GM19467 (cell line): ENCODE measurements at regions not wholly inside any gene's neighbourhood (a gene's known extent, or its start where the extent isn't known, plus 50 kb on each side); places are given as distances from the start of the nearest gene placed in this dataset.
"Not testable (repeated sequence)": the region's sequence is repeated elsewhere in the genome, so short reads cannot be mapped to it uniquely, and the experiment has no call there.

Source experiments
- ATAC-seq: cut with Tn5 transposase; IDR thresholded peaks from one replicate; pipeline ENCODE4 v1.9.1; 2021; ENCODE audit warnings: mild to moderate bottlenecking, moderate library complexity; ENCODE audit not compliant: unreplicated experiment

DNA sequence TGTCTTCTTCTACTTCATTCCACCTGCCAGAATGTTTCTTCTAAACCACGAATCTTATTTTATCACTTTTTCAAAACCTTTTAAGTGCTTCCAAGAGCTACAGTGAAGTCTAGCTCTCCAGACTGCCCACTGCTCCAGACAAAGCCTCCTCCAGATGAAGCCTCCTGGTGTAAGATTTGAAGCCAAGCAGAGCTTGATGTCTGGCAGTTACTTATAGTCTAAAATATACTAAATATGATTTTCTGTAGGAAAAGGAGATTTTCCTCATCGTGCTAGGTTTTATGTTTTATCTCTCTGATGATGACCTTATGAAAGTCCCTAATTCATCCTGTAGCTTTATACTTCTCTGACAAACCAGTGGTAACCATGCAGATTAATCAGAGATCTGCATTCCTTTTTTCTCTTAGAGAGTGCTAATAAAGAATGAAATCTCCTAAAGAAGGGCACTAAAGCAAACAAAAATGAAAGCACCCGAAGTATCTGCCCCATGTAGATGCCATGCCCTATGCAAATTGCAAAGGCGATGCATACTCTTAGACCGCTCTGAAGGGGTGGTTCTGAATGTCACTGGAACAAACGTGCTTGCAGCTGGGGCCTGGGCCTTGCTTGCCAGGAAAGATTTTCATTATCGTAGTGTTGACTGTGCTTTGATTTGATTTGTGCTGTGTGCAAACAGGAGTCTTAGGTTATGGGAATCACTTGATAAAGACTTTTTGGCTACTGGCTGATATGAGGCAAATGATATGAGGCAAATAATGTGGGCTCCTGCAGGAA is 314.2 kb downstream of the PID1 start:
- no peak for ATAC-seq

DNA sequence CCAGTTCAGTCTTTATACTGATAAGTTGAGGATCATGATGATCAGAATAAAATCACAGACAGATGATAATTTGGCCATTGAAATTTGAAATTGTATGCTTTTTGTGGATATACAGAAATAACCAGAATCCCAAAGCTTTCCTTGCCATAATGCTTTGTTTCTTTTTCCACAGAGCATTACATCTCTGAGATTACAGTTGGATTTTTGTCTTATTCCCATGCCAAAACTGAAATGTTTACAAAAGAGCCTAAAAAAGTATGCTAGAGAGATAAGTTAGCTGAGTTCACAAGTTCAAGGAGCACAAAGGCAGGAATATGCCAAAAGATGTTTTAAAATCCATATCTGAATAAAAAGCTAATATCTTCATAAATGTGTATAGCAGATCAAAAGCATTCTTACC is 321.3 kb downstream of the PID1 start:
- no peak for ATAC-seq

DNA sequence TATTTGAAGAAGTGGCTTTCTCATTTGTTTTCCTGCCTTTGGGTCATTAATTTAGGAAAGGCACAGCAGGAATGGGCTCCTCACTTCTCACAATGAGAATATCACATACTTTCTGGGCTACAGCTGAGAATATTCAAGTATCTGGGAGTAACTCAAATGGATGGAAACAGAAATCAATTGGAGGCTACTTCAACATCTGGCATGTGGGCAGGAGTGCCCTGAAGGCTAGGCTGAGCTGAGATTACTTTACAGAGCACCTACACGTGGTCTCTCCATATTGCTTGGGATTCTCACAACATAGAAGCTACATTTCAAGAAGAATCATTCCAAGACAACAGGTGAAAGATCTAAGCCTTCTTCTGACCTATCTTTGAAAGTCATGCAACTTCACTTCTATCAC is 325.4 kb downstream of the PID1 start:
- ATAC-seq, result no peak

DNA sequence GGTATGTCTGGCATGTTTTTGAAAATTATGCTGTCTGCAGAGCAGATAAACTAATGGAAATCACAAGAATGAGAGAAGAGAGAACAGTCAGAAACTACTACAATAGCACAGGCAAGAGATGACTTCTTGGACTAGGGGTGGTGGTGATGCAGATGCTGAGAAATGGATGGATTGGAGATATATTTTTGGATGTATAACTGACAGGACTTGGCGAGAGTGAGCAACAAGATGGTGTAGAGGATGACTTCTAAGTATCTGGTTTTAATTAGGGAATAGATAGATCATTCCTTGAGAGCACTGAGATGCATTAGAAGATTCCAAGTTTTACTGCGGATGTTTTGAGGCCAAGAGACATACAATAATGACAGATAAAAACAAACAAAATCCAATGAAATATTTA is 328.2 kb downstream of the PID1 start:
- ATAC-seq, result no peak

DNA sequence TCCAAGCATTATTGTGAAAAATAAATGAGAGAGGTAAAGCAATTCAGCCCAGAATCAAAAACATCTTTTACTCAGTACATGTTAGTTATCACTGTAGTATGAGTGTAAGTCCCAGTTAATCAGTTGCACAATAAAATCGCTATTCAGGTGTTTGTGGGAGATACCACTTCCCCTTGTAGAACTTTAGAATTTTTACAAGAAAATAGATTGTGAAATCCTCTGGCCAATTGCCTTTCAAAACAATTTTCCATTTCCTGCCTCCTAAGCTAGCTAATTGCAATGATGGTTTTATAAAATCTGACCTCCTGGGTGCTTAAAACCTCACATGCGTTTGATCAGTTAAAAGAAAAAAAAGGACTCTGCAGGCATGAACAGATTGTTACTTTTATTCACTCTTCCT is 332.5 kb downstream of the PID1 start:
- no peak for ATAC-seq

DNA sequence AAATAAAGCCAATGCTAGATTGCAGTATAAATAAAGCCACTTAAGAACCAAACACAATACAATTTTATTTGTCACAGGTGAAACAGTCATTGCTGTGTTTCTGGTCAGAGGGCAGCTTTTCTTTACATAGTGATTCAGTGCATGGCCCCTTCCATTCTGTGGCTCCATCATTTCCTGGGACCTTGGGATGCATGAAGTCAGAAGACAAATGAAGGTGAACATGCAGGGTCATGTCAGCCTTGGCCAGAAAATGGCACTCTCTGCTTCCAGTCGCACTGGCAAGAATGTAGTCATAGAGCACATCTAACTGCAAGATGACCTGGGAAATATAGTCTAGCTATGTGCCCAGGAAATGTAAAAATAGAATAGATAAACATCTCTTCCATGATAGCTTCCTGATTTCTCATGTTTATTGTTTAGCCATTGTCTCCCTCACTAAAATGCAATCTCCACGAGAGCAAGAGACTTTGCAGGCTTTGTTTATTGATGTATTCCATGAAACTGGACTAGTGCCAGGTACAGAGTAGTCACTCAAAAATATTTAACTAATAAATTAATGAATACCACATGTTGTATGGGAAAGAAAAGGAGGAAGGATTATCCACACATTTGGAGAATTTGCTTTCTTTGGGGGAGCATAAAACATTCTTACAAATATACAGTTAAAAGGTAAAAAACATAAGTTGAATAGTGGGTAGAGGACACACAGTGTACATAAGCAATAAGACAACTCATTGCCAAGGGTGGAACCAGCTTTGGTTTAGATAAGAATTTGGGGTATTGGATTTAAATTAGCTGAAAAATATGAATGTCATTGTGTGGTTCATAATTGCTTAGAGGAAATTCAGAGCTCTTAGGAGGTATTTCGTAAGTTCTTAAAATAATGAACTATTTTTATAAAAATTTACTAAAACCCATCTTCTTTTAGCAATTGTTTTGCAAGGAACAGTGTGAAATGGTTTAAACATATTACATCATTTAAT is 343.8 kb downstream of the PID1 start:
- ATAC-seq, result no peak

DNA sequence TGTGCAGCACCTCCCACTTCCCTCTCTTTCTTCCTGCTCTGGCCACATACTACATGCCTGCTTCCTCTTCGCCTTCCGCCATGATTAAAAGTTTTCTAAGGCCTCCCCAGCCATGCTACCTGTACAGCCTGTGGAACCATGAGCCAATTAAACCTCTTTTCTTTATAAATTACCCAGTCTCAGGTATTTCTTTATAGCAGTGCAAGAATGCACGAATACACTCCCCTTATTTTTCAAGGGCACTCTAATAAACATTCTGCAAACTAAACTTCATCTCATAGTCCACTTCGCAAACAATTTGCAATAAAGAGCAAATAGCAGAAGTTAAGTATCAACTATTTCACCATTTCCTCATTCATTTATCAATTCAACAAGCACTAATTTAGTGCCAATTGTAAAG is 351.3 kb downstream of the PID1 start:
- ATAC-seq, result no peak

DNA sequence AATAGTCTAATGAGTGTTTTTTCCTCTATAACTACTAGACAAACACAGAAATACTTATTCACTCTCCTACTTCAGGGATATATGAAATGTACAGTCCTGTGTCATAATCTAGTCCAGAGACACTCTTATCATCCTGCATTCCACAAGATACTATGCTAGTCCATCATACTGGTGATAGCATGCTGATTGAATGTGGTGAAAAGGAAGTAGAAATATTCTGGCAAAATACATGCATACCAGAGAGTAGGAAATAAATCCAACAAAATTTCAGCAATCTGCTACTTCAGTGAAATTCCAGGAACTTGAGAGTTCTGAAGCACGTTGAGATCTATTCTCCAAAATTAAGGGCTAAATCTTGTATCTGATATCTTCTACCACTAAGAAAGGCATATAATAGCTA is 353.9 kb downstream of the PID1 start:
- no peak for ATAC-seq

DNA sequence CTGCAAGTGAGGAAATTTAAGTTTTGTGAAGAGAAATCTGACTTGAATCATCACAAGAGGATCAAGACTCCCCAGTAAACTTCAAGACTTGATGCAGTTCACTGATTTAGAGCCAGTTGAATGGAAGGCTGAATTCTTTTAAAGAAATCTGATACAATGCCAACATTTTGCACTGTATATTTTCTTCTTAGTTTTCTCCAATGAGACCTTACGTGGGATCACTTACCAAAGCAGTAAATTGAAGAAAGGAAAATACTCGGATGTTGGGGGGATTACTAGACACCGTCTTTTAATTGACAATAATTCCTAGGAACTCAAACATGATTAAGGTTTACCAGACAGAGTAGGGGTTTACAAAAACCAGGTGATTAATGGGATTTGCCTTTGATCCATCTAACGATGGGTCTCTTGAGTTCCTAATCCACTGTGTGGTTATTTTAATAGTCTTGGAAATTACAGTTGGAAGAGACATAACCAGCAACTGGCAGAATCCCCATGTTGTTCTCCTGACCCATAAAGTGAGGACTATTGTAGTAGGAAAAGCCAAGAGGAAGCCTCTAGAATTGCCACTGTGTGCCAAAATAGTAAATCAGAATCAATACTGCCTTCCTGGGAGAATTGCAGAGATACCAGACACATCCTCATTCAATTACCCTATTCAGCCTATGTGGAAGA is 354.5 kb downstream of the PID1 start:
- no peak for ATAC-seq

DNA sequence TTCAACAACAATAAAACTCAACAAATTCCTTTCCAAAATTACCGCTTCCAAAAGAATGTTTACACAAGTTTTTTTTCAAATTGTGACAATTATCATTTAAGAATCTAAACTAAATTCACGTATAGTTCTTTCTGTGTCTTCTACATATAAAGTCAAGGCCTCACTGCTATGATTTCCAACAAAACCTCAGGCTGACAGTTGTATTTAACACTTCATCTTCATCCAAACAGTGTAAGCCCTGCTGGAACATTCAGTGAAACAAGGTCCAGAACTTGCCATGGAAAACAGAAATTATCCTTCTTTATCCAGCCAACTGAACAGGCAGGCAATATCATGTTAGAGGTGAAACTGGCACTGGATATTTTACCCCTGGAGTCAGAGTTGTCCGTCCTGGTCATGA is 357.9 kb downstream of the PID1 start:
- ATAC-seq, result no peak

DNA sequence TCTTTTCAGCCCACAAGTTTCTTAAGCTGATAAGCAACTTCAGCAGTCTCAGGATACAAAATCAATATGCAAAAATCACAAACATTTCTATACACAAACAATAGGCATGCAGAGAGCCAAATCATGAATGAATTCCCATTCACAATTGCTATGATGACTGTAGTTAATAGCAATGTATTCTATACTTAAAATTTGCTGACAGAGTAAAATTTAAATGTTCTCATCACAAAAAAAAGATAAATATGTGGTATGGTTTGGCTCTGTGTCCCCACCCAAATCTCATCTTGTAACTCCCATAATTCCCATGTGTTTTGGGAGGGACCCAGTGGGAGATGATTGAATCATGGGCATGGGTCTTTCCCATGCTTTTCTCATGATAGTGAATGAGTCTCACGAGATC is 360.2 kb downstream of the PID1 start:
- not testable (repeated sequence) for ATAC-seq

DNA sequence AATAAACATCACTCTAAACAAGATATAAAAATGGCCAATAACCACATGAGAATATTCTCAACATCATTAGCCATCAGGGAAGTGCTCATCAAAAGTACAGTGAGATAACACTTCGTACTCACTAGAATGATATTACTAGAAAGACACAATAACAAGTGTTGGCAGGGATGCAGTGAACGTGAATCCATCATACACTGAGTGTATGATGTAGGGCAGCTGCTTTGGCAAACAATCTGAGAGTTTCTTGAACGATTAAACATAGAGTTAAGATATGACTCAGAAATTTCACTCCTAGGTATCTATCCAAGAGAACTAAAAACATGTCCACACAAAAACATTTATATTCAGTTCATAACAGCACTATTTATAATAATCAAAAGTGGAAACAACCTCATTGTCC is 368.9 kb downstream of the PID1 start:
- ATAC-seq, result no peak

DNA sequence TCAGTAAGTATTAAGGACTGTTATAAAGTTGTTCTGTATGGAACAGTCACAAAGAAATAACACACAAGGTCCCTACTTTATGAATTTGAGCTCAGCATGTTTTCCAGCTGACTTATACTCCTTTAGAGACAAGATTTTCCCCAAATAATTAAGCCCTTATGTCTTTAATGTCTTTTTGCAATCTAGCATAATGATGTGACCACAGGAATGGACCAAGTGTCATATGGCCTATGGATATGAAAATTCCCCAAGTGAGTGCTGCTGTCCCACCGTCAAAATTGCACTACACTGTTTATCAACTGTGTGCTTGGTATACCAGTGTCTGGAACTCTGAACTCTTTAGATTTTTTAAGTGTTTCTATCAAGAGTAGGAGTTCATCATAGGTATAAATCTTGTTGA is 369.6 kb downstream of the PID1 start:
- ATAC-seq, result no peak

DNA sequence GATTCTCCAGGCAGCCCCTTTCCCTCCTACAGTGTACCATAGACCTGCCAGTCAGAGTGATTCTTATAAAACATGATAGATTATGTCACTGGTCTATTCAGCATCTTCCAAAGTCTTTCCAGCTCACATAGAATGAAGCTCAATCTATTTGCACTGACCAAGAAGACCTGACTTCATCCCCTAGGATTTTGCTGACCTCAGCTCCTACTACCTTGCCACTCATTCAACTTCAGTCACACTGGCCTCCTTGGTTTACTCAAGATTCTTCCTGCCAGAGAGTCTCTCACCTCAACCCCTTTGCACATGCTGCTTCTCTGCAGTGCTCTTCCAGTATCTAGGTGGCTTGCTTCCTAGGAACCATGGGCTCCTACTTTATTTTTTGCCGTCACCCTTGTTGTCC is 392.9 kb downstream of the PID1 start:
- ATAC-seq, result no peak

DNA sequence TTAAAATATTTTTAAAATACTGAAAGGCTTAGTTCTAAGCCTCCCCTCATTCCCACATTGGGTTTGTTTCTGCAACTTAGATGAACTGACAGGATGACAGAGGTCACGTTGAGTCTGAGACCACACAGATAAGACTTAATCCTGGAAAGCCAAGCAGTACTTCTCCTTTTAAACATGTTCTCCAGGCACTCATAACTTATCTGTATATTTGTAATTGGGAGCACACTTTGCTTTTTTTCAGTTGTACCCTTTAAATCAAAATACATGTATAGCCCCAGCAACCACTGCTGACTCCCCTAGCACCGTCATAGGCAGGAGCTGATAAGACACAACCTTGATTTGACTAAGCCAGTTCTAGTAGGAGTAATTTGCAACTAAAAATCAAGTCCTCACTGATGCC is 394.8 kb downstream of the PID1 start:
- ATAC-seq, result no peak

DNA sequence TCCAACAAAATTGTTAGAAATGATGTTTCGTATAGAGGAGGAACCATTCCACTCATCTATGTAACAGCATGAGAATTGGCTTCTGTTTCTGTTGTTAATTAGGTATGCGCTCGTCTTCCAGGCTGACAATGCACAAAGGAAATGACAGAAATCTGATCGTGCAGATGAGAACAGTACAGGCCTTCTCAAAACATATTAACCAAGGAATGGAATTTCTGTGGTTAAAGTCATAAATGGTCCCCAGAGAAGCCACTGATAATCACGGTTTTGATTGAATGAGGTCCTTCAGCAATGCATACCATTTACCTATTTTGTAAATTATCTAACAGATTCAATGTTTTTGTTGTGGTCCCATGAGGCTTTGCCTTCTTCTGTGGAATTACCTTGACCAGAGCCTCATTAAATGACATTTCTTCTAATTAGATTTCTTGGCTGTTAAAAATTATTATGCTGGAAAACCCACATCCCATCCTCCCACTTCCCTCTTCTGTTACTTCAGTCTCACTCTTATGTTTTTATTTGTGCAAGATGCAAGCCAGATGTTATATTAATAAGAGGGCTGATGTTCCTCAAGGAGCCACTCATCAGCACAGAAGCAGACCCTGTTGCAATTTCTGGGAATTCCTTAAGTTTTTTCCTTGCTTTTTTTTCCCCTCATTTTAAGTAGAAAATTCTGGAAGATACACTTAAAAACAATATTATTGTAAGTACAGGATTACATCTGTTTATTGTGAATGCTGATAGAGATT is 395.8 kb downstream of the PID1 start:
- ATAC-seq, result no peak

DNA sequence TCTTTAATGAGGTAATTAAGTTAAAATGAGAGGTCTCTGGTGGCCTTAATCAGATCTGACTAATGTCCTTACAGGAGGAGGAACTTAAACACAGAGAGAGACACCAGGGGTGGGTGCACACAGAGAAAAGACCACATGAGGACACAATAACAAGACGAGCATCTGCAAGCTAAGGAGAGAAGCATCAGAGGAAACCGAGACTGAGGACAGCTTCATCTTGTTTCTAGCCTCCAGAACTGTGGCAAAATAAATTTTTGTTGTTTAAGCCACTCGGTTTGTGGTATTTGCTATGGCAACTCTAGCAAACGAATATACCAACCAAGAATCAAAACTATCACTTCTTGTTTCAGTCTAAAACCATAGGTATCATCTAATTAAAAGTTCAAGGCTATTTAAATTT is 400.1 kb downstream of the PID1 start:
- ATAC-seq, result no peak

DNA sequence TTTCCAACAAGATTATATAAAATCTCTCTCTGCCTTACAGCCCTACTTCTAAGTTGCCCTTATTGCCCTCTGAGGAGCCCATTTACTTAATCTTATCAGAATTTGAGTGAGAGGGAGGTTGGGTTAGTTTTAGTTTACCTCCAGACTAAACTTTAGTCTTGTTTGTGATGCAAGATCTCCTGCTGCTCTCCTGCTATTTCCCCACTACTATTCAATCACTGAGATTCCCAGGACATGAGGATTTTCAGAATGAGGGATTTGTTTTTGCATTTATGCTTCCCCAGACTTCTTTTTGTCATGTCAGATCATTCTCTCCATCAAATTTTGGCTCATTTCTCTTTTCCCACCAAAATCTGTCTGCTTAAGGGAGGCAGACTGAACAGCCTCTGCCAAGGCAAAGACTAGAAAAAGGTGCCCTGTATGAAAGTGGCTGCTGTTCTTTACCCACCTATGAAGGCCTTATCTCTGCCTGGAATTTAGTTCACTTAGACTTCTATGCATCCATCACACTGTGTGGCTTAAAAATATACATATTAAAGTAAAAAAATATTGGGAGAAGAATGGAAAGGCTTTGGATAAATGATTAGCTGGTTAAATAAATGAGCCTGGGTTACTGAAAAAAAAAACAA is 401.3 kb downstream of the PID1 start:
- ATAC-seq, result no peak

DNA sequence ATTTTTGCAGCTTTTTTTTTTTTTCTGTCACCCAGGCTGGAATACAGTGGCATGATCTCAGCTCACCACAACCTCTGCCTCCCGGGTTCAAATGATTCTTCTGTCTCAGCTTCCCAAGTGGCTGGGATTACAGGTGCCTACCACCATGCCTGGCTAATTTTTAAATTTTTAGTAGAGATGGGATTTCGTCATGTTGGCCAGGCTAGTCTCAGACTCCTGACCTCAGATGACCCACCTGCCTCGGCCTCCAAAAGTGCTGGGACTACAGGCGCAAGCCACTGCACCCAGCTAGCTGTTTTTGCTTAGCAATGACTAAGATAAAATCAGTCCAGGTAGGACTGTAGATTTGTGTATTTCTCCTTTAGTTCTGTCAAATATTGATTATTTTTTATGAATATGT is 403.7 kb downstream of the PID1 start:
- no peak for ATAC-seq

DNA sequence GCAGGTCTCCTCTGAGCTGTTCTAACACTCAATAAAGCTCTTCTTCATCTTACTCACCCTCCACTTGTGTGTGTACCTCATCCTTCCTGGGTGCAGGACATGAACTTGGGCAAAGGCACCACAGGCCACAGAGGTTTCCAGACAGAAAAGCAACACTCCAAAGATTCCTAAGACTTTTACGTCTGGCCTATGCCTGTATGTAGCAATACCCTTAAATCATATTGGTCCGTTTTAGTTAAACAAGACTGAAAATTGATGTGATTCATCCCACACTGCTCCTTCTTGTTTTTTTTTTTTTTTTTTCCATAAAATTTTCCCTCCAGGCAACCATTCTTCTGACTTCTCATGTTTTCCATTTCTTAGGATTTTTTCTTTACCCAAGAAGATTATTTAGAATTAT is 404.3 kb downstream of the PID1 start:
- no peak for ATAC-seq
